GM12872 (cell line): ENCODE measurements at regions not wholly inside any gene's neighbourhood (a gene's known extent, or its start where the extent isn't known, plus 50 kb on each side); places are given as distances from the start of the nearest gene placed in this dataset.

Source experiments
- TF ChIP-seq, protein P1 (sequence below): IDR thresholded peaks from 3 replicates; pipeline ENCODE4 v1.5.1; 2011; ENCODE audit warnings: low read depth, mild to moderate bottlenecking, low read length, moderate library complexity; ENCODE audit not compliant: insufficient read depth

DNA sequence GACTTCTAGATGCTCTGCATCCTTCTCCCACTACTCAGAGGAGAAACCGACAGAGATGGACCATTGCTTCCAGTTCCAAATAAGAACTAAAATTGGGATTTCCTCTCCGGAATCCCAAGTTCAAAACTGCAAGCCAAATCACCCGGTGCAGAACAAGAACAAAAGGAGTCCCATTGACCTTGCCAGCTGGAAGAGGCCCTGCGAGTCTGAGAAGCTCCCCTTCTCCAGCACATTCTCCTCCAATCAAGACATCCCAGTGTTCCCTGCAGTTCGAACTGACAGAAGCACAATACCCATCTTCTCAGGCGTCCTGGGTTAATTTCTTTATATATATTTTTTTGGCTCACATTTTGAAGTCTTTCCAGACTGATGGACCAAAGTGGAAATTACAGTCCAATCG is 195.3 kb upstream of the MEIS1 start:
- TF ChIP-seq, protein P1, sequence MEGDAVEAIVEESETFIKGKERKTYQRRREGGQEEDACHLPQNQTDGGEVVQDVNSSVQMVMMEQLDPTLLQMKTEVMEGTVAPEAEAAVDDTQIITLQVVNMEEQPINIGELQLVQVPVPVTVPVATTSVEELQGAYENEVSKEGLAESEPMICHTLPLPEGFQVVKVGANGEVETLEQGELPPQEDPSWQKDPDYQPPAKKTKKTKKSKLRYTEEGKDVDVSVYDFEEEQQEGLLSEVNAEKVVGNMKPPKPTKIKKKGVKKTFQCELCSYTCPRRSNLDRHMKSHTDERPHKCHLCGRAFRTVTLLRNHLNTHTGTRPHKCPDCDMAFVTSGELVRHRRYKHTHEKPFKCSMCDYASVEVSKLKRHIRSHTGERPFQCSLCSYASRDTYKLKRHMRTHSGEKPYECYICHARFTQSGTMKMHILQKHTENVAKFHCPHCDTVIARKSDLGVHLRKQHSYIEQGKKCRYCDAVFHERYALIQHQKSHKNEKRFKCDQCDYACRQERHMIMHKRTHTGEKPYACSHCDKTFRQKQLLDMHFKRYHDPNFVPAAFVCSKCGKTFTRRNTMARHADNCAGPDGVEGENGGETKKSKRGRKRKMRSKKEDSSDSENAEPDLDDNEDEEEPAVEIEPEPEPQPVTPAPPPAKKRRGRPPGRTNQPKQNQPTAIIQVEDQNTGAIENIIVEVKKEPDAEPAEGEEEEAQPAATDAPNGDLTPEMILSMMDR = no peak

DNA sequence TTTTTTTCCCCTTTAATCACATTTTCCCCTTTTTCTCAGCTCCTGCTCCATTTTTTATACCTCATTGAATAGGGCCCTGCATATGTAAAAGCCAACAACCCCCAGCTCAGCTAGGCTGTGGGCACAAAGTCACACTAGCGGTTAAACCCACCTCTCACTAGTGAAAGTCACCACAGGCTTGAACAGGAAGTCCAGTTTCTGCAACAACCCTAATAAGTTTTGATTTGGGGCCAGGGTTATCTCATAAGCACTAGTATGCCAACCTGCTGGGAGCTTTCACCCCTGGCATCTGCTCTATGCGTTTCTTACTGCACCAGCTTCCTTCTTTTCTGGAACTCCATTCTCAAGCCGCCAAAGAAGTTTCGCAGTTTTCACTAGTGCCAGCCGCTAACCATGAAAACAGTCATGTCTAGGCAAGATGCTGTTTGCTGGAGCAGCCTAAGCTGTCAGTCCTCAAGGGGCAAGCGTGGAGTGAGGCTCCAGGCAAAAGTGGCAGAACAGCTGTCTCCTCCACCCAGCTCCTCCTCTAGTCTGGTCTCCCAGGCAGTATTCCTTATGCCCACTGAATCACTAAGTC is 197.0 kb upstream of the MEIS1 start:
- TF ChIP-seq, protein P1 = no peak

DNA sequence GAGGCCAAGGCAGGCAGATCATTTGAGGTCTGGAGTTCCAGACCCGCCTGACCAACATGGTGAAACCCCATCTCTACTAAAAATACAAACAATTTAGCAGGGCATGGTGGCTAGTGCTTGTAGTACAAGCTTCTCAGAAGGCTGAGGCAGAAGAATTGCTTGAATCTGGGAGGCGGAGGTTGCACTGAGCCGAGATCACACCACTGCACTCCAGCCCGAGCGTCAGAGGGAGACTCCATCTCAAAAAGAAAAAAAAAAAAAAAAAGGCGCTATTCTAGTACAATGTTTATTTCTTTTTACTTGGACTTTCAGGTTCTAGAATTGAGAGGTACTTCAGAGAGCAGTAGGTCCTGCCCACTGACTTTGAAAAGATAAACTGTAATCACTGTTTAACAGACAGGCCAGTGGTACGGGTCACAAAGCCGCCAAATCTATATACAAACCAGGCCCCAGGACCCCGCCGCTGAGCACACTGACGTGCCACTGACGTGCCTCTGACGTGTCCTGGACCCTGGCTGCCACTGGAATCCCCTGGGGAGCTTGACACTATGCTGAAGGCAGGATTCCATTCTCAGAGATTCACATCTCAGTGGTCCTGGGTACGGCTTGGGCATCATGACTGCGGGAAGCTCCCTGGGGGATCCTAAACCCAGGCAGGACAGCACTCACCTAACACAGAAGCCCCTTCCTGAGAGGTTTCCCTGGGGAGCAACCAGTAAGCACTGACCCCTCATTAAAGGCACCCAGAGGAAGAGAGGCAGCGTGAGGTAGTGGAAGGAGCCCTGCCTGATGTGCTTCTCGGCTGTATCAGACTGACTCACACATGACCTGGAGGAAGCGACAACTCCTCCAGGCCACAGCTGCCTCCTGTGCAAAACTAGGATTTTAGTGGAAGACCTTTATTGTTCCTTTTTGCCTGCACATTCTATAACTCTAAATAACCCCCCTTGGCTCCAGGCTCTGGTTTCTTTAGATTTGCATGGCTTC is 197.8 kb upstream of the MEIS1 start:
- TF ChIP-seq, protein P1 = no peak

DNA sequence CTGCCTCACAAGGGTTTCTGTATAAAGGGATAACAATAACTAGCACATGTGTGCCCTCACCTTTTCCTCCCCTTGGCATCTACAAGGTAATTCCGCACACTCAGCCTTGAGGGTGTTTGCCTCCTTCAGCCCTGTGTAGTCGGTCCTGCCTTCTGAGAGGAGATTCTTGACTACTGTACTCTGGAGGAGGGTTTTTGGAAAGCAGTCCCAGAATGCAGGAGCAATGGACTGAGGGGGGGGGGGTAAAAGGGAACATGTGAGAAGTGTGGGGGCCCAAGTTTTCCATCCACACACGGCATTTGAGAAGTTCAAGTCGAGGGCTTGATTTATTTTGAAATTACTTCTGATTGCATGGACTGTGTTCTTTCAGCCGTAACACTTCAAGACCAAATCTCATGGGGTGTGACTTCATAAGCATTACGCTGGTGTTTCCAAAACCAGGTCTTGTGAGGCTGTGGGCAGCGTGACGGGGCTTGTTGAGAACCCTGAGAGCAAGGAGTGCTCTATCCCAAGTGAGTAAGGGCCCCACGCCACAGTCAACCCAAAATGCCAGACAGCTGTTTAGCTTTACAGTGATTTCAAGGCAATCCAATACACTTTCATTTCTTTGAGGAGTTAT is 198.7 kb upstream of the MEIS1 start:
- TF ChIP-seq, protein P1 = no peak

DNA sequence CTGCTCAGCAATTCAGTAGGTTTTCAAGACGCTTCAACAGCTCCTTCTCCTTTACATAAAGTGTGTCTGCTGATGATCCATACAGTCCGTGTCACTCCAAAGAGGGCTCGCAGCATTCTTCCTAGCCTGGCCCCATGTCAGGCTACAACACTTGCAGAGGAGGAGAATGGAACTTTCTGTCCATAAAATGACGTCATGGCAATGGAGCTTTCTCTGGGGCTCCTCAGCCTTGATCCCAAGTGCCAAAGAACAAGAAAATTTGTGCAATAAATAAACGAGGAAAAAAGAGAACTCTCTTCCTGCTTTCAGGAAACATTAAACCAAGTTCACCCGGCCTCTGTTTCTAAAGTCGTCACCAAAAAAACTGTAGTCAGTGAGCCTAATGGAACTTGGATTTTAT is 199.5 kb upstream of the MEIS1 start:
- TF ChIP-seq, protein P1 = no peak

DNA sequence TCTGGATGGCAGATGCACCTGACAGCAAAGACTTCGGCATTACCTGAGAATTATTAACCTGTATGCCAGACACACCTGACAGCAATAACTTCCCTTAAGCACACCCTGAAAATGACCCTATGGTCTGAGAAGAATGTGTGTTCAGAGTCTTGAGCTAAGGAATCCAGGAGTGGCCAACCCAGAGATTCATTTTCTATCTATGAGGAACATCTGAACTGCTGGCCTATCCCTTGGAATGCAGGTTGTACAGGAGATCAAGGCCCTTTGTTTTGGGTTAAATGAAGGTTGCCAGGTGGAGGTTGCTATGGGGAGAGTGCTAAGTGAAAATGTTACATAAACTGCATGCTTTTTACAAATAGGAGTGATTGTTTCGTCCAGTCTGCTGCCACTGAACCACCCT is 200.9 kb upstream of the MEIS1 start:
- TF ChIP-seq, protein P1 = no peak

DNA sequence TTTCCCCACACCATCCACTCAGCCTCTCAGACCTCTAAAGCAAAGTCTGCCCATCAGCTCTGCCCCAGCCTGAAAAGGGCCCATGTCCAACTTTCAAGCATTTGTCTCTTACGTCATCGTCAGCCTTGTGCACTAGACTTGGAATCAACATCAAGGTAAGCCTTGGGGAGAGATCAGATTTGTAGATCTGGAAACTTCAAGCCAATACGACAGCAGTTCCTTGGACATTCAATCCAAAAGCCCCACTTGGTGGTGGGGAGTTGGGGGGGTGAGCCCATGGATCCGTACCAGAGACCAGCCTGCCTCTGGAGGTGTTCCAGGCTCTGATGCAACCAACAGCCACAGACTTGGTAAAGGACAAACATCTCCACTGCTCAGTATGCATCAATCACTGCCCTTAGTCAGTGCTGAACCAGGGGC is 206.8 kb upstream of the MEIS1 start:
- TF ChIP-seq, protein P1 = no peak
